Vagina (tissue), 2 donors: ENCODE measurements at regions not wholly inside any gene's neighbourhood (a gene's known extent, or its start where the extent isn't known, plus 50 kb on each side); places are given as distances from the start of the nearest gene placed in this dataset.

Source experiments
- POLR2A ChIP-seq, 2 donors: fragments of 450-650 bp; IDR thresholded peaks; one replicate each; pipeline ENCODE4 v1.6.1; 2017; ENCODE audit warnings: antibody characterized with exemption in 2 of 2, mild to moderate bottlenecking in 2 of 2, moderate library complexity in 2 of 2
- POLR2AphosphoS5 ChIP-seq, 2 donors: sonication (generic); formaldehyde crosslinking; IDR thresholded peaks; one replicate each; pipeline ENCODE4 v1.9.0; 2017; ENCODE audit warnings: antibody characterized with exemption in 2 of 2, mild to moderate bottlenecking in 2 of 2, low read depth in 1 of 2; ENCODE audit not compliant: insufficient read depth in 1 of 2
- TF ChIP-seq, protein P1 (sequence below), 3 experiments: fragments of 450-650 bp in 2 of 3; fragments of 200-600 bp in 1 of 3; sonication (generic) in 1 of 3; IDR thresholded peaks; one replicate each; pipeline ENCODE4 v1.5.1; 2017 to 2019; ENCODE audit warnings: antibody characterized with exemption in 3 of 3, mild to moderate bottlenecking in 2 of 3, moderate library complexity in 2 of 3

DNA sequence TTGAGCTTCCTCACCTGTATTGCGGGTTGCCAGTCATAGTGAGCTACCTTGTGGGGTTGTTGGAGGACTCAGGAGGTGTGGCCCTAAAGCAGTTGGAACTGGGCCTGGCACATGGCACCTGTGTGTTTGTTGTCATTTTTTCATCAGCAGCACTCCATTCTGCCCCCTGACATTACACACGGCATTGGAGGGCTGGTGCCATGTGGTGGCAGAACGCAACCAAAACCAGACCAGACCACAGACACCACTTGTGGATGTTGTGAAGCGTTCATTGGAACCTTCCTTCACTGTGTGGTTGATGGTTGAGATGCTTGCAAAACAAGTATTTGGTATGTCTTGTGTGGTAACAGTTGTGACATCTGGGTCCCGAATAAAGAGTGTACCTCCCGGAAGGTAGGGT lies 113.2 kb upstream of the ERCC6L2 start:
- TF ChIP-seq, protein P1, sequence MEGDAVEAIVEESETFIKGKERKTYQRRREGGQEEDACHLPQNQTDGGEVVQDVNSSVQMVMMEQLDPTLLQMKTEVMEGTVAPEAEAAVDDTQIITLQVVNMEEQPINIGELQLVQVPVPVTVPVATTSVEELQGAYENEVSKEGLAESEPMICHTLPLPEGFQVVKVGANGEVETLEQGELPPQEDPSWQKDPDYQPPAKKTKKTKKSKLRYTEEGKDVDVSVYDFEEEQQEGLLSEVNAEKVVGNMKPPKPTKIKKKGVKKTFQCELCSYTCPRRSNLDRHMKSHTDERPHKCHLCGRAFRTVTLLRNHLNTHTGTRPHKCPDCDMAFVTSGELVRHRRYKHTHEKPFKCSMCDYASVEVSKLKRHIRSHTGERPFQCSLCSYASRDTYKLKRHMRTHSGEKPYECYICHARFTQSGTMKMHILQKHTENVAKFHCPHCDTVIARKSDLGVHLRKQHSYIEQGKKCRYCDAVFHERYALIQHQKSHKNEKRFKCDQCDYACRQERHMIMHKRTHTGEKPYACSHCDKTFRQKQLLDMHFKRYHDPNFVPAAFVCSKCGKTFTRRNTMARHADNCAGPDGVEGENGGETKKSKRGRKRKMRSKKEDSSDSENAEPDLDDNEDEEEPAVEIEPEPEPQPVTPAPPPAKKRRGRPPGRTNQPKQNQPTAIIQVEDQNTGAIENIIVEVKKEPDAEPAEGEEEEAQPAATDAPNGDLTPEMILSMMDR (IDR thresholded peaks at IDR 0.05) = no peak
- no peak for TF ChIP-seq POLR2A (IDR thresholded peaks at IDR 0.05)
- no peak for TF ChIP-seq POLR2AphosphoS5 (IDR thresholded peaks at IDR 0.05; ENCODE audit: insufficient read depth in 1 of 2, low read depth in 1 of 2)
